Fibroblast of skin of left quadriceps (primary cell): ENCODE measurements at regions not wholly inside any gene's neighbourhood (a gene's known extent, or its start where the extent isn't known, plus 50 kb on each side); places are given as distances from the start of the nearest gene placed in this dataset.

Experiments used
- DNase-seq, 2 experiments: peaks; one replicate each; pipeline ENCODE4 v3.0.0-alpha.2; 2013; ENCODE audit warnings: low read depth in 2 of 2

DNA sequence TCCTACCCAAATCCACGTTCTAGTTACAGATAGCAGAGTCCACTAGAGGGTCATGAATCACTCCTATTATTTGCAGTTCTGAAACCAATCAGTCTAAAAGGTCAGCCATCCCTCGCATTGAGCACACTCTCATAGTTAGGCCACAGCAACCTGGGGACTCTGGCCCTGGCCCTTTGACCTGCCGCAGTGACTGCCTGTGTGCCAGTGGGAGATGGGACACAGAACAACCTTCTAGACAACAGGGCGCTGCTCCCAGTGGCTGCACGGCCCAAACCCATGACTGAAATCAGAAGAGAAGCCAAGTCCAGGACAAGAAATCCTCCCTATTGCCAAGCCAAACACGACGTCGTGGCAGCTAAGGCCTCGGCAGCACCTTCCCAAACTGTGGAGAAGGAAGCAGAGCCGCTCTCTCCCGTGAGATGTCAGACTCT is 158.5 kb downstream of the HERPUD2 start:
- DNase-seq = no peak

DNA sequence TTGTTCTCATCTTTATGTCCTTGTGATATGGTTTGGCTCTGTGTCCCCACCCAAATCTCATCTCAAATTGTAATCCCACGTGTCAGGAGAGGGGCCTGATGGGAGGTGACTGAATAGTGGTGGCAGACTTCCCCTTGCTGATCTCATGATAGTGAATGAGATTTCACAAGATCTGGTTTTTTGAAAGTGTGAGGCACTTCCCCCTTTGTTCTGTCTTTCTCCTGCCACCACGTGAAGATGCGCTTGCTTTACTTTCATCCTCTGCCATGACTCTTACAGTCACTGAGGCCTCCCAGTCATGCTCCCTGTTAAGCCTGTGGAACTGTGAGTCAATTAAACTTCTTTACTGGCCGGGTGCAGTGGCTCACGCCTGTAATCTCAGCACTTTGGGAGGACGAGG is 161.0 kb downstream of the HERPUD2 start:
- DNase-seq = no peak

DNA sequence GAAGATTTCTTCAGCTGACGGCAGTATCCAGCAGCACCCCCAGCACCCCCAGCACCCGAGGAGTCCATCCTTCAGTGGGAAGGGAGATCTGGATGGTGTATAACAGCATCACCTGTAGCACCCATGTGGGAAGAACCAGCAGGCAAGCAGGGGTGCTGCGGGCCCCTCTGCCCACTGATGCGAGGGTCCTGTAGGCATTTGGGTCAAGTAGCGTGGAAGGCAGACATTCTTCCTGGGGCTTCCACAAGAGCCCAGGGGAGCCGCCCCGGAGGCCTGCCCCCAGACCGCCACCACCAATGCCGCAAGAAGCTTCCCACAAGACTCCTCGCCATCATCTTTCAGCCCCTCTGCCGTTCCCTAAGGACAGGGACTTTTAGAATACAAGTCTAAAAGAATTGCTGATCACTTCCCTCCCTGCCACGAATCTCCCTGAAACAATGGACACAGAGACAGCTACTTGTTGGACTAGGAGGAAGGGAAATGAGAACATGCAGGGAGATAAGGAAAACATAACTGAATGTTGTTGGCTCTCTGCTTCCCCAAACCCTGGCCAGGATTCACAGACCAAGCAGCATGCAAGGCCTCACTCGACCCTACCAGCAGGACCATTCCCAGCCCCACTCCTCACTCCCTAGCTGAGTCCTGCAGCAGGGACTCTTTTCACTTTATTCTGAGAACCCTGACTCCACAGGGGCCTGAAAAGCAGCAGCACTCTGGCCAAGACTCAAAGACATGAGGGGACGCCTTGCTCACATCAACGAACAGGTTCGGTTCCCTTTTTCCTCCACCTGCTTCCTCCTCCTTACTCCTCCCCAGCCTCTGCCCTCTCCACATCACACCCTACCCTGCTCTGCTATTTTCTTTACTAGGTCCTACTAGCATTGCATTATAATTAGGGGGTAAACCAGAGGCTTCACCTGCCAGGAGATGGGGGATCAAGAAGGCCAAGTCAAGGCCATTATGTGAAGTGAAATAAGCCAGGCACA is 164.5 kb downstream of the HERPUD2 start:
- no peak for DNase-seq

DNA sequence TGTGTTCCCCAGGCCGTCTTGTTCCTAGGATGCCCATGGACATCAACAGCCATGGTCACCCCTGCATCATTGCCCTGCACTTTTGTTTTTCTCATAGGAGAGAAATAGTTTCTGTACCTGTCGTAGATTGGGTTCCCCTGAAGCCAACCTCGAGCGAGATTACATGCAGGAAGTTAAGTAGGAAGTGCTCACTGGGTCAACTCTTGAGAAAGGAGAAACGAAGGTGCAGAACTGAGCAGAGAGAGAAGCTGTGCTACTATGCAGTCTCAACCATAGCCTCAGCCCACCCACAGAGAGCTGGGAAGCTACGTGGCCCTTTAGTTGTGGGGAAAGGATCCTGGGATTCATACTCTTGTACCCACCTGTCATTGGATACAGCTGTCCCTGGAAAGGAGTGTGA is 165.2 kb downstream of the HERPUD2 start:
- no peak for DNase-seq

DNA sequence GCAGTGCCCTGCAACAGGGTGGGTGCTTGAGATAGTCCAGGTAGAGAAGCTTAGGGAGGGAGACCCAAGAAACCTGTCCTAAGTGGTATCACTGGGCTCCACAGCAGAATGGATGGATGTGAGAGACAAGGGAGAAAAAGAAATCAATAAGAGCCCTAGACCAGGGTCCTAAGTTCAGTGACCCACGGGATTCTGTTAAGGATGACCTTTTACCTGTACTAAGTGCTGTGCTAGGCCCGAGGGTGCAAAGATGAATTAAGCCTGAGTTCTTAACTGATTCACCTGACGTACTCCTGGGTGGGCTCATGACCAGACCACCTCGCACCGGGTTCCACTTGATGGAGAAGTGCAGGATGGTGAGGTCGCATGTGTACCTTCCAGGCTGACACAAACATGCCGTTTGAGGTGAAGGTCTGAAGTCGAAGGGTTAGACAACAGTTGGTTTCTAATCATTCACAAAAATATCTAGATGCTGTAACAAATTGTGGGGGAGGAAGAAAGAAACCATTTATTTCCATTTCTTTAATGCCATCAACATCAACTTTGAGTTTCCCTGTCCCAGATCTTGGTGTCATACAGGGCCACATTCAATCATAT is 166.5 kb downstream of the HERPUD2 start:
- DNase-seq = no peak

DNA sequence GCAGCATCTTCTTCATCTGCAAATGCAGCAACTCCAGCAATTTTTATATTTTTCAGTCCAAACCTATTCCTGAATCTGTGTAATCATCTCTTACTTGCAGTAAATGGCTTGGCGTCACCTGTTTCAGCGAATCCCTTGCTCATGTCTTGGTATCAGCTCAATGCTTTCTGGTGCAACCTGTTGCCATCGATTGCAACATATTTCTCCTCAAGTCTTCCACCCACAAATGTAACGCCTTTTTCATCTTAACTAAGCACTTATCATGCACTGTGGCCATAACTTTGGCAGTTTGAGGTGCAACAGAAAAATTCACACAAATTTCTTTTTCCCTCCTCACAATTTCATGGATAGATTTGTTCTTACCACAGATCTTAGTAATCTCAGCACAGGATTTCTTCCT is 168.3 kb downstream of the HERPUD2 start:
- DNase-seq = no peak

DNA sequence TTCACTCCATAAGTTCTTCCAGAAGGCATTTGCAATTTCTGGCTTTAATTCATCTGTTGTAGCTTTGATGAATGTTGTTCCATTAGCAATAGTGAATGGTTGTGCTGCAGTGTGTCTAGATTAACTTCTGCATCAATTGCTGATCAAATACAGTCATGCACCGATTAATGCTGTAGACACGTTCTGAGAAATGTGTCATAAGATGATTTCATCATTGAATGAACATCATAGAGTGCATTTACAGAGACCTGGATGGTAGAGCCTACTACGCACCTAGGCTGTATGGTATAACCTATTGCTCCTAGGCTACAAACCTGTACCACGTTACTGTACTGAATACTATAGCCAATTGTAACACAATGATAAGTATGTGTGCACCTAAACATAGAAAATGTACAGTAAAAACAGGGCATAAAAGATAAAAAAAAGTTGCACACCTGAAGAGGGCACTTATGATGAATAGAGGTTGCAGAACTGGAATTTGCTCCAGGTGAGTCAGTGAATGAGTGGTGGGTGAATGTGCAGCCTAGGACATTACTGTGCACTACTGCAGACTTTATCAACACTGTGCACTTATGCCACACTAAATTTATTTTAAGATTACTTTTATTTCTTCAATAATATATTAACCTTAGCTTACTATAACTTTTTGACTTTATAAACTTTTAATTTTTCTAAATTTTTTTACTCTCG is 170.7 kb downstream of the HERPUD2 start:
- DNase-seq = no peak

DNA sequence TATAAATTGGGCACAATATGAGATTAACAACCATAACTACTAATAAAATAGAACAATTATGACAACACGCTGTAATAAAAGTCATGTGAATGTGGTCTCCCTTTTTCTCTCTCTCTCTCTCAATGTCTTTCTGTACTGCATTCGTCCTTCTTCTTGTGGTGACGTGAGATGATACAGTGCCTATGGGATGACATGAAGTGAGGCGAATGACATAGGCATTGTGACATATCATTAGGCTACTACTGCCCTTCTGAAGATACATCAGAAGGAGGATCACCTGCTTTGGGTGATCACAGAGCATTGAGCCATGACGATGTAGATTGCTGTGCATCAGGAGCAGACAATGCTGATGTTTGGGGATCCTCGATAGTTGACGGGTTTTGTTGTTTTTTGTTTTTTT is 171.6 kb downstream of the HERPUD2 start:
- no peak for DNase-seq

DNA sequence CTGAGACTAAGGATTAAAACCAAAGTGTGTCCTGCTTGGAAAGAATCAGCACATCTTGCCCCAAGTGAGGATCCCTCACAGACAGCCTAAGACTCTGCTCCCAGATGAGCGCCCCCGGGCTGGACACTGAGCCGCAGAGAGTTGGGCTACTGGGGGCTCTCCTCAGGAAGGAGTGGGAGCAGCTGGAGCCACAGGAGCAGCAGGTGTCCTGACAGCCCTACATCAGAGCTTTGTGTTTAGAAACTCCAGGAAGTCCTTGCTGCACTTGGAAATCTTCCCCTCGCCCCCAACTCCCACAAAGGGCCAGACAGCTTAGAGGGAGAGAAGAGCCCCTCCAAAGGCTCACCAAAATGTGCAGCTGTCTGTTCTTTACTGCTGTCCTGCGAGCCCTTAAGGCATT is 172.2 kb downstream of the HERPUD2 start:
- DNase-seq = no peak

DNA sequence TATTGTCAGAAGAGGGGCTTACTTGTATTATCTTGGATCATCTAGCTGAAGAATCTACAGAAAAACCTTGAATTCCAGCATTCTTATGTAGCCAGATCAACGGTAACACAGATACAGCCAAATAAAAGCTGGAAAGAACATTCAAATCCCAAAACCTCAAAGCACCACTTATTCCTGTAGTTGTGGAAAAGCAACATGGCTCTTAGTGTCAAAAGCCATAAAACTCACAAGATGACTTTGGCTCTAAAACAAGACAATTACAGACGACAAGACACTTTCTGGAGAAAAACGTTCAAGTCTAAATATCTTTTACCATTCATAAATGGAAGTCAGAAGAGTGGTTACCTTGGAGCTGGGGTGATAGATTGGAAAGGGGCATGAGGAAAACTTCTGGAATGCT is 173.0 kb downstream of the HERPUD2 start:
- no peak for DNase-seq

DNA sequence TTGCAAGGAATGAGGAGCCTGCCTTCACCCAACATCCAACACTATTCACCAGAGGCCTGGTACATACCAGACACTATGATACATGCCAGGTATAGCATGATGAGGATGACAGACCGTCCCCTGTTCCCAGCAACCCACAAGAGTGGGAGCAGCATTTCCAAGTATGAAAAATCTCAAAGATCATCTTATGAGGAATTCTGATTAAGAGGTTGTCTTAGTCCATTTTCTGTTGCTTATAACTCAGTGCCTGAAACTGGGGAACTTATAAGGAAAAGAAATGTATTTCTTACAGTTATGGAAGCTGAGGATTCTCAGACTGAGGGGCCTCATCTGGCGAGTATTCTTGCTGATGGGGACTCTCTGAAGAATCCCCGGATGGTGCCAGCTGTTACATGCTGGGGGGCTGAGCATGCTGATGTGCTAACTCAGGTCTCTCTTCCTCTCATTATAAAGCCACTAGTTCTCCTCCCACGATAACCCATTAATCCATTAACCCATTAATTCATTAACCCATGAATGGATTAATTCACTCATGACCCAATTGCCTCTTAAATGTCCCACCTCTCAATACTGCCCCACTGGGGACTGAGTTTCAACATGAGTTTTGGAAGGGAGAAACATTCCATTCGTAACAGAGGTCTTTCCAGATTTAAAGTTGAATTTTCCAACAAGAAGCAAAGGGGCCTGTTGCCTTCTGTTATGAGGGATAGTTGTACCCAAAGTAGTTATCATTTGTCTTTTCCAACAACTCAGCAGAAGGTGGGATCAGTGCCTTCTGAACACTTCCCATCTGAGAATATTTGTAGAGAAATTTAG is 173.9 kb downstream of the HERPUD2 start:
- no peak for DNase-seq

DNA sequence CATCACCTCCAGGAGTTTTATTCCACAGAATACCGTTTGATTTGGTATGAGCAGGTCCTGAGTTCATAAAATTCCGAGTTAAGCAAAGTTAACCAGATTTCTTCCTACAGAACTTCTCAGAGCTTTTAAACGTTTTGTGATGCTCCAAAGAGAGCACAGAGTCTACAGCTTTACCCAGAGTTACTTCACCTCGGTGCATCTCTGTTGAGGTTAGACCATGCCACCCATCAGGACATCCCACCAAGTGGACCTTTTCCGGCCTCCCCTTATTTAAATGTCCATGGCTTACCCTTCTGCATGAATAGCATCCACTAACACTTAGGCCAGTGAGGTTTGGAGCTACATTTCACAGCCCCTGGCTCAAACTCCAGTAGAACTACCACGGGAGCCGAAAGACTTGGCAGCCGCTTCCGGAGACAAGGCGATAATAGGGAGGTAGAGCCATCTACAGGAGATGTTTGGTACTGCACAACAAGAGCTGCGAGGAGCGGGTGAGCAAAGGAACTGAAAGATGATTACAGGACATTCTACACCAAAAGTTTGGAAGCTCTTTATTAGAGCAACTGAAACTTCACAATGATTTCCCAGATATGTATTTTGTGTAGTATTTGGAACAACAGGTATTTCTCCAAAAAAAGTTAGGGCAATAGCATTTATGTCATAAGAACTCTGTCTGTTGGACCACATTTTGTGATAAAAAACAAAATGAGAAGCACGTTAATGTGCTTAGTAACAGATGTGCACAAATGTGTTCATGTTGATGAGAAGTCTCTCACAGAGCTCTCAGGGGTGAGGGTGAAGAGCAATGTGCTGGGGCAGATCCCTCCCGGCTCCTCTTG is 174.7 kb downstream of the HERPUD2 start:
- peak; percentile 47 to 49 for DNase-seq

DNA sequence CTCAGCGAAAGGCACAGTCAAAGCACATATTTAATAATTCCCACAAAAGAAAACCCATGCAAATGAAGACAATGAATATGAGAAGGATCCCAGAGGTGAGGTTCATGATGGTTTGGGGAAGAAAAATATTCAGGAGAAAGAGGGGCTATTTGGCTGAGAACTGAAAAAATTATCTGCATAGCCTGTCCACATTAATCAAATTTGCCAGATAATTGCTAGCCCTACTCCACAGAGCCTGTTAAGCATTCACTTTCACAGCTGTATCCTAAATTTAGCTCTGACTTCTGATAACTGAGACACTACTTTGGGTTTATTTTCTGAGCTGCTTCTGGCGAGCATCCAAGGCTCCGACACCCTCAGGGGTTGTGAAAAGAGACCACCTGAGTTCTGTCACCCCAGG is 176.2 kb downstream of the HERPUD2 start:
- DNase-seq = no peak

DNA sequence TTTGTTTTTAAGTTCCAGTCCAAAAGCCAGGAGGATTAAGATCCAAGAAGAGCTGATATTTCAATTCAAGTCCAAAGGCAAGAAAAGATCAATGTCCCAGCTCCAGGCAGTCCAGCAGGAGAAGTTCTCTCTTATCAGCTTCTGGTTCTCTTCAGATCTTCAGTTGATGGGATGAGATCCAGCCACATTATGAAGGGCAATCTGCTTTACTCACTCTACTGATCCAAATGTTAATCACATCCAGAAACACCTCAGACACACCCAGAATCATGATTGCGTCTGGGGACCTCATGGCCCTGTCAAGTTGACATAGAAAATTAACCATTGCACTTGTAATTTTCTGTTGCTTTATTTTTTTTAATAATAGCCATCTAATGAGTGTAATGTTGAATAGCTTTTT is 178.4 kb downstream of the HERPUD2 start:
- DNase-seq = no peak

DNA sequence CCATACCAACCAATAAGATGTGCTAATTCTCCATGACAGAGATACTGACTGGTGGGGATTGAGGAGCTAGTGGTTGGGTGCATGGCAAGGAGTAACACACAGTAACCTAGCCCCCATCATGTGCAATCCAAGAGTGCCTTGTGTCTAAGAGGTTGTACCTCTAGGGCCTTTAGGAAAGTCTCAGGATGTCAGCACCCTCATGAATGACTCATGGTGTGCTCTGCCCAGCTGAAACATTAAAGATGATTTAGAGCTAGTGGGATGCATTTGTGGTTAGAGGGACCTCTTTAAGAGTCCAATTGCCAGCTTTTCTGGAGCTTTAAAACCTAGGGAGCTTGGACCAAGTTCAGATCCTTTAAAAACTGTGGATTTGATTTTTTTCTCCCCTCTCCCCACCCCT is 181.1 kb downstream of the HERPUD2 start:
- peak in 1 of 2 experiments; percentile 3 for DNase-seq

DNA sequence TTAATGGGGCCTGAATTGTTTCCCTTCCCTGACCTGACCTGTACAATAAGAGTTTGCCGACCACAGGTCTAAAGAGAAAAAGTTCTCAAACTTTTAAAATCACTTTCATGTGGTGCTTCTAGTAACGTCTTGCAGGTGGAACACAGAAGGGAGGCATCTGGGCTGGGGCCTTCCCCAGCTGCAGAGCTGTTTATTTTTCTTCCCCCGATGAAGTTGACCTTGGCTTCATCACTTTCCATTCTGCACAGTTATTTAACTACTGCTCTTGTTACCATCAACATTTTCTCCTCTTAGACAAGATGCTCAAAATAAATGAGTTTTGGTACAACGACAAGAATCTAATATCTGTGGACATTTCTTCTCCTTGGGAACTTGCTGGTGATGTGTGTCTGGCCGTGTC is 181.7 kb downstream of the HERPUD2 start:
- DNase-seq = no peak

DNA sequence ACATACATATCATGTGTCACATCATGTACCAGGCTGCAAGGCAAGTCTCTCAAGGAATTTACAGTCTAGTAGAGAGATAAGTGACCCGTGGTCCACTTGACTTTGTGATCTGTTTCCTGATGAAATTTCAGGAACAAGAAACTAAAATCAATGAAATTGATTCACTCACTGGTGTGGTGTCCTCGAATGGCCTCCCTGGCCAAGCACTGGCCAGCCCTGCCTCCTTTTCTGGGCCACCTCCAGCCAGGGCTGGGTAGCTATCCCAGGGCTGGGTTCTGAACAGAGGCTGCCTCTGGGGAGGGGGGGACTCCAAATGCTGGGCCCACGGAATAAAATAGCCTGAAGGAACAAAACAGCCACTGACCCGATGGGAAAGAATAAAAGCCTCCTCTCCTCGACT is 182.2 kb downstream of the HERPUD2 start:
- no peak for DNase-seq

DNA sequence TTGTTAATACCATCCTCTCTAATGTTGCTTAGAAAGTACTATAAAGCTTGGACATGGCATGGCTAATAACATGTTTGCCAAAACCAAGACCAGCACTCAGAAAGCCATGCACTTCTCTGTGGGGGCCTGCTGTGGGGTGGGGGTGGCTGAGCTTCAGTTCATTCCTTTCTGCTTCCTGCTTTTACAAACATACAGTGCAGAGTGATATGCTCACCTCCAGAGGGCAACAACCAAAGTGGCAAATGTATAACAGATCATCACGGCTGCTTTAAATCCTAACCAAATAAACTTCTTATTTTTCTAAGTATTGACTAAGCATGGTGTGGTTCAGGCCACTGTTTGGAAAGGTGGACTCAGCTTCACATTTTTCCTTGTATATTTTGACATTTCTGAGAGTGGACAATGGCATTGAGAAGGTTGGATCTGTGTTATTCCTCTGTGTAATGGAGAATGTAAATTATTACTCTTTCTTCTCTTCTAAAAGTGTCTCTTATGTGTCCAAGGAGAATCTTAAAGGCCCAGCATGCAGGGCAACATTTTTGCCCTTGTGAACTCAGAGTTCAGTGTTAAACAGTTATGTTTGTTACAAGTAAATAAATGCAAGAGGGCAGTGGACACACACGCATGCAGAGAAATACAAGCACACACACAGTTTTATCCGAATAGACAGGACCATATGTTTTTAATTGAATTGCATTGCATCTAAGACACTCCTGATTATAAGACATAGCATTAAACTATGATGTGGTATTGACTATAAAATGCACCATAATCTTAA is 186.1 kb downstream of the HERPUD2 start:
- no peak for DNase-seq

DNA sequence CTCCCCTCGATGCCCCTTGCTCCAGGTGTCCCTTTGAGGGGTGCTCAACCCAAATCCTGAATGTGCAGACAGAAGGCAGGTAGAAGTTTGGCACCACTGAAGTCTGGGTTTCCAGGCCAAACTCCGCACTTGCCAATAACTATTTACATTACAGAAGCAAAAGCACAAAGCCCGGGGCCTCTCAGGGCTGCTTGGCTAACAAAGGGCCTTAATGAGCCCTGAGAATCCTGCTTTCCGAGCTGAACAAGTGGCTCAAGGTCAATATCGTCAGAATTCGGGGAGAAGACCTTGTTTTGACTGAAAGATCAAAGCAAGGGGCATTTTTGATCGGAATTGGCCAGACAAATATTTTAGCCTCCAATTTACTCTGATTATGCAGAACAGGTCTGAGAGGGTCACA is 189.9 kb downstream of the HERPUD2 start:
- DNase-seq = no peak

DNA sequence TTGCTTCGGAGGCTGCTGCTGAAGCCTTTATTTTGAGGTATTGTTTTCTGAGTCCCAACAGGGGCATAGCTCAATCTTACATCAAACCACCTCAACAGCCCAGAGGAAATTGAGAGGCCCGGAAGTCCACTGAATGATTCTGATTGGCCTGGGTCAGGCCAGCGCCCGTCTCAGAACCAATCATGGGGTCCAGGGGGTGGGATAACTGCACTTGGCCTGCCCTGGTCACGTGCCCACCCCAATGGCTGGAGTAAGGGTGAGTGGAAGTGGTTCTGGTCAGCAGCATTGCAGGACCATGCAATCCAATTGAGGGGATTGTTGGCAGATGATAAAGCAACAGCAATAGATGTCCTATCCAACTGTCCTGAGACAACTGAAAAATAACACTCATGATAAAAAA is 190.6 kb downstream of the HERPUD2 start:
- no peak for DNase-seq
